Psoas muscle (tissue), 7 donors: ENCODE measurements at regions not wholly inside any gene's neighbourhood (a gene's known extent, or its start where the extent isn't known, plus 50 kb on each side); places are given as distances from the start of the nearest gene placed in this dataset.

ENCODE experiments used
- ATAC-seq, 4 donors: fragments of 200-7000 bp; cut with Tn5 transposase; one replicate each; pipeline ENCODE4 v1.9.1; 2020; ENCODE audit warnings: moderate library complexity in 3 of 4, mild to moderate bottlenecking in 2 of 4
- DNase-seq, 2 donors: peaks; one replicate each; pipeline ENCODE4 v3.0.0-alpha.2; 2020
- H3K27ac ChIP-seq: fragments of 200-600 bp; one replicate; pipeline ENCODE4 v1.8.0; 2022
- H3K27me3 ChIP-seq, 3 donors: fragments of 200-600 bp in 1 of 3; one replicate each; pipeline versions ENCODE4 v1.6.1 to v1.8.0; 2013 to 2022; ENCODE audit warnings: low read length in 2 of 3, mild to moderate bottlenecking in 2 of 3, moderate library complexity in 1 of 3; ENCODE audit not compliant: insufficient read depth in 3 of 3
- H3K36me3 ChIP-seq, 2 donors: fragments of 200-600 bp in 1 of 2; one replicate each; pipeline versions ENCODE4 v1.6.1 to v1.8.0; 2013 to 2022; ENCODE audit warnings: low read depth in 1 of 2, mild to moderate bottlenecking in 1 of 2, moderate library complexity in 1 of 2; ENCODE audit not compliant: insufficient read depth in 1 of 2
- H3K4me1 ChIP-seq: fragments of 200-600 bp; one replicate; pipeline ENCODE4 v1.8.0; 2022
- H3K4me3 ChIP-seq: fragments of 200-600 bp; one replicate; pipeline ENCODE4 v1.8.0; 2022; ENCODE audit warnings: mild to moderate bottlenecking
- H3K9me3 ChIP-seq: fragments of 200-600 bp; one replicate; pipeline ENCODE4 v1.8.0; 2022
- WGBS, 3 donors: extraction: QIAGEN DNeasy Blood & Tissue Kit; methylation state at CpG; one replicate each; pipeline versions ENCODE4 v1.1.6 to v1.1.7; 2013; 5-methylcytosine and 5-hydroxymethylcytosine counted together
- intact Hi-C, 2 donors: fragments of 100-400 bp; cut with DNase I; formaldehyde crosslinking; loops; one replicate each; pipeline versions ENCODE4 v1.11.0 to v1.14.2; 2022
- TF ChIP-seq, protein P1 (sequence below): fragments of 200-600 bp; IDR thresholded peaks from one replicate; pipeline ENCODE4 v1.8.0; 2022; ENCODE audit warnings: antibody characterized with exemption
- donor health status: healthy with polysubstance abuse.
- donor health status: DM: no; HTN: no; CAD: no; lungs with moderate emphysema.
- donor health status: Bipolar disorder and iron deficiency.
- donor health status: healthy.
- donor health status: DM: yes; HTN: yes; CAD: no.
- donor health status: DM: no; HTN: no; CAD: no.
- donor health status: DM: yes; HTN: yes; CAD: no.

DNA sequence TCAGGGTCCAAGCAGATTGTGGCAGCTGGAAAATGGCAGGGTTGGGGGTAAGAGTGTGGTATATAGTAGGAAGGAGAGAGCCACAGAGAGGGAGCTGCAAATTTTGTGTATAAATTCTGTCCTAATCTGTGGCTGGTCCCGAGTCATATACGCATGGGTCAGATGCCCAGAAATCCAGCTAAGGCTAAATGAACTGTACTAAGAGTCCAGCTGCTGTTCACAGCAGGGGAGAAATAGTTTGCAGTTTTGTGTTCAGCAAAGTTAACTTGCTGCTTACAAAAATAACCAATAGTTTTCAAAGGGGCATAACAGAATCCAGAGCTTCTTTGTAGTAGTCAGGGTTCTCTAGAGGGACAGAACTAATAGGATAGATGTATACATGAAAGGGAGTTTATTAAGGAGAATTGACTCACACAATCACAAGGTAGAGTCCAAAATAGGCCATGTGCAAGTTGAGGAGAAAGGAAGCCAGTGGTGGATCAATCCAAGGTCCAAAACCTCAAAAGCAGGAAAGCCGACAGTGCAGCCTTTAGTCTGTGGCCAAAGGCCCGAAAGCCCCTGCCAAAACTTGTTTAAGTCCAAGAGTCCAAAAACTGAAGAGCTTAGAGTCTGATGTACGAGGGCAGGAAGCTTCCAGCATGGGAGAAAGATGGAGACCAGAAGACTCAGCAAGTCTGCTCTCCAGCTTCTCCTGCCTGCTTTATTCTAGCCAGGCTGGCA, 146.1 kb upstream of the KBTBD8 start:
- no peaks in the 10 kb centered on the region for H3K36me3 ChIP-seq
- 37 to 59% (median 48%) methylated on average over 5 of the region's 5 CpGs for WGBS, 3 donors
- DNase-seq, result no peak
- TF ChIP-seq, protein P1, sequence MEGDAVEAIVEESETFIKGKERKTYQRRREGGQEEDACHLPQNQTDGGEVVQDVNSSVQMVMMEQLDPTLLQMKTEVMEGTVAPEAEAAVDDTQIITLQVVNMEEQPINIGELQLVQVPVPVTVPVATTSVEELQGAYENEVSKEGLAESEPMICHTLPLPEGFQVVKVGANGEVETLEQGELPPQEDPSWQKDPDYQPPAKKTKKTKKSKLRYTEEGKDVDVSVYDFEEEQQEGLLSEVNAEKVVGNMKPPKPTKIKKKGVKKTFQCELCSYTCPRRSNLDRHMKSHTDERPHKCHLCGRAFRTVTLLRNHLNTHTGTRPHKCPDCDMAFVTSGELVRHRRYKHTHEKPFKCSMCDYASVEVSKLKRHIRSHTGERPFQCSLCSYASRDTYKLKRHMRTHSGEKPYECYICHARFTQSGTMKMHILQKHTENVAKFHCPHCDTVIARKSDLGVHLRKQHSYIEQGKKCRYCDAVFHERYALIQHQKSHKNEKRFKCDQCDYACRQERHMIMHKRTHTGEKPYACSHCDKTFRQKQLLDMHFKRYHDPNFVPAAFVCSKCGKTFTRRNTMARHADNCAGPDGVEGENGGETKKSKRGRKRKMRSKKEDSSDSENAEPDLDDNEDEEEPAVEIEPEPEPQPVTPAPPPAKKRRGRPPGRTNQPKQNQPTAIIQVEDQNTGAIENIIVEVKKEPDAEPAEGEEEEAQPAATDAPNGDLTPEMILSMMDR, result no peak
- H3K27ac ChIP-seq, result no peak overlapping the region
- H3K4me3 ChIP-seq, result no peak overlapping the region
- no peak for ATAC-seq
- no peaks in the 10 kb centered on the region for H3K4me1 ChIP-seq
- no peaks in the 10 kb centered on the region for H3K9me3 ChIP-seq
- intact Hi-C loops, result no loop called here
- no peaks in the 10 kb centered on the region for H3K27me3 ChIP-seq

DNA sequence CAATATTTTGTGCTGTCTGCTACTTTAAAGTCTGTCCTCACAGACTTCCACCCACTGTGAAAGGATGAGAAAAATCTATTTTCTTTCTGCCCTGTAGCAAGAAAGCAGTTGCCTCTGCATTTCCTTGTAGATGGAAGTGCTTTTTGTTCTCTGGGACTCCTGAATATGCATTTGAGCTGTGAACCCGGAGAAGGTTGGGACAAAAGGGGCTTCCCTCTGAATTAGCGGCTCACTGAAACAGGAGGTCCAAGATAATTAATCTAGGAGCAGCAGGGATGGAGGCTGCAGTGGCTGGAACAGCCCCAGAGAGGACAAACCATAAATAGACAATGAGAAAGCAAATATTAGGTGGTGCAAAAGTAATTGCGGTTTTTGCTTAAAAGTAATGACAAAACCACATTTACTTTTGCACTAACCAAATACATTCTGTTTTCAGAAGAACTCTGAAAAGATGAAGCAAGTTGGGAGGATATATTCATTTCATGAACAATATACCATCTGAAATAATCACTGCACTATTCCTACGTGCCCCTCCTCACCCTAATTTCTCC, 143.4 kb upstream of the KBTBD8 start:
- DNase-seq (no peak), ATAC-seq (no peak)
- Histone ChIP-seq H3K4me3 (no peak overlapping the region), H3K27me3 (no peaks in the 10 kb centered on the region), H3K36me3 (no peaks in the 10 kb centered on the region), H3K4me1 (no peaks in the 10 kb centered on the region), H3K27ac (no peak overlapping the region), H3K9me3 (no peaks in the 10 kb centered on the region)
- intact Hi-C loops, result no loop called here
- TF ChIP-seq, protein P1, result no peak
- WGBS, 3 donors, result 57 to 63% (median 60%) methylated on average over 4 of the region's 4 CpGs

DNA sequence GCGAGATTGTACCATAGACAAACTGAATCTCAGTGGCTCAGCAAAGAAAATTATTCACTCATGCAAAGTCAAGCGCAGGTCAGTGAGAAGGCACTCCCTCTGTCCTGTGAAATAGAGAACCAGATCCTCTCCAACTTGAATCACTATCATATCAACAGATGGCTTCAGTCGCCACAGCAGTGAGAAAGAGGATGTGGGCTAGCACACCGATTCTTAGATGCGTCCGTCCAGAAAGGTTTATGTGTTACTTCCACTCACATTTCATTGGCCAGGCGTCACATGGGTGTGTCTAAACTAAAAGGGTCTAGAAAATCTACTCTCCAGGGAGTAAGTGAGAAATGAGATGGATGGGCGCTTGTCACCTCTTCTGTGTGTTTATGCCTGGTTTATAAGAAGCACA, 141.6 kb upstream of the KBTBD8 start:
- H3K27ac ChIP-seq, result no peak overlapping the region
- intact Hi-C loops, result no loop called here
- no peaks in the 10 kb centered on the region for H3K27me3 ChIP-seq
- H3K4me3 ChIP-seq, result no peak overlapping the region
- WGBS, 3 donors, result 75 to 80% (median 76%) methylated on average over 8 of the region's 8 CpGs
- DNase-seq, result no peak
- TF ChIP-seq, protein P1, result no peak
- ATAC-seq, result no peak
- H3K9me3 ChIP-seq, result no peaks in the 10 kb centered on the region
- H3K36me3 ChIP-seq, result no peaks in the 10 kb centered on the region
- no peaks in the 10 kb centered on the region for H3K4me1 ChIP-seq

DNA sequence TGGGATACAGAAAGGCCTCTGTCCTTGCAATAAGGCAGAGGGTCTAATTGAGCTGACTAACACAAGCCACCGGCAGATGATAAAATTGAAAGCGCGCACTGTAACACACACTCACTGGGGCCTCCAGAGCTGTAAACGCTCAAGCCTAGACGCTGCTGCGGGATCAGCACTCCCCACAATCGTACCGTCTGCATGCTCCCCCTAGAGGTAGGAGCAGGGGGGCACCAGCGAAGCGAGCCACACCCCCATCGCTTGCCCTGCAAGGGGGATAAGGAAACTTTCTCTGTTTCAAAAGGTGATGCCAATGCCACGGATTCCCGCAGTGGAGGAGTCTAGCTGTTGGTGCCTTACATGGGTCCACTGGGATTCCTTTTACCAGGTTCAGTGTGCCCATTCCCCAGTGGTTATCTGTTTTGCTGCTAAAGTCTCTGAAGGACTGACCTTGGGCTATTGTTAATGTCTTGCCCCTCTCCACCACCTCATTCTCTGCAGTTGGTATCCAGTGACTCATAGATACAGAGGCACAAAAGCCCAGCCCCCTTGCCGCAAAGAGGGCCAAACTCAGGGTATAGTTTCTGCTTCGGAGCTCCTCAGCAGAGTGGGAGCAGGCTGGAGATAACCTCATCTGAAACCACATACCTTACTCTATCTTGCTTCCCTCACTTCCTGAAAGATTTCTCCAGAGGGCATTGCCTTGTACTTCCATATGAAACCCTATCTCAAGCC, 139.3 kb upstream of the KBTBD8 start:
- no peak overlapping the region for H3K4me3 ChIP-seq
- no peaks in the 10 kb centered on the region for H3K9me3 ChIP-seq
- no peak for DNase-seq
- ATAC-seq, result no peak
- TF ChIP-seq, protein P1, result no peak
- intact Hi-C loops, result no loop called here
- no peaks in the 10 kb centered on the region for H3K36me3 ChIP-seq
- H3K4me1 ChIP-seq, result no peaks in the 10 kb centered on the region
- no peak overlapping the region for H3K27ac ChIP-seq
- WGBS, 3 donors, result 72 to 78% (median 74%) methylated on average over 15 of the region's 15 CpGs
- H3K27me3 ChIP-seq, result no peaks in the 10 kb centered on the region
